Retinal pigment epithelial cell (primary cell): ENCODE measurements at regions not wholly inside any gene's neighbourhood (a gene's known extent, or its start where the extent isn't known, plus 50 kb on each side); places are given as distances from the start of the nearest gene placed in this dataset.

Experiments used
- DNase-seq: peaks from one replicate; pipeline ENCODE4 v3.0.0-alpha.2; 2010; ENCODE audit warnings: low read depth
- H3K4me3 ChIP-seq: 2 replicates; pipeline ENCODE4 v1.5.1; 2011; ENCODE audit warnings: mild to moderate bottlenecking, low read length, control low read depth, moderate library complexity
- CTCF ChIP-seq: conservative IDR thresholded peaks from 2 replicates; pipeline ENCODE4 v1.5.1; 2011; ENCODE audit warnings: low read depth, low read length, control low read depth, inconsistent platforms

- no peak overlapping the region for H3K4me3 ChIP-seq
- no peak for DNase-seq
- no peak for TF ChIP-seq CTCF
These were observed 60.2 kb upstream of the SYTL5 start for GRCh38 chrX:37946197-37946596.

GRCh38 chrX:37955273-37955672 is 51.1 kb upstream of the SYTL5 start:
- no peak for TF ChIP-seq CTCF
- DNase-seq: no peak
- H3K4me3 ChIP-seq: no peak overlapping the region

GRCh38 chrX:37956223-37956622 is 50.1 kb upstream of the SYTL5 start:
- no peak overlapping the region for H3K4me3 ChIP-seq
- TF ChIP-seq CTCF: no peak
- no peak for DNase-seq
